Heart right ventricle (tissue), 16 donors: ENCODE measurements at regions not wholly inside any gene's neighbourhood (a gene's known extent, or its start where the extent isn't known, plus 50 kb on each side); places are given as distances from the start of the nearest gene placed in this dataset.

Experiments used
- ATAC-seq, 8 donors: fragments of 200-7000 bp; cut with Tn5 transposase; one replicate each; pipeline ENCODE4 v1.9.1; 2020; ENCODE audit warnings: mild to moderate bottlenecking in 8 of 8, moderate library complexity in 8 of 8, moderate number of reproducible peaks in 1 of 8
- DNase-seq, 2 donors: peaks; one replicate each; pipeline ENCODE4 v3.0.0-alpha.2; 2020
- H3K27ac ChIP-seq, 10 donors: fragments of 200-600 bp; sonication (generic) in 2 of 10; one replicate each; pipeline versions ENCODE4 v1.5.0 to v1.8.0; 2020 to 2022; ENCODE audit warnings: mild to moderate bottlenecking in 3 of 10
- H3K27me3 ChIP-seq, 7 donors: fragments of 200-600 bp; one replicate each; pipeline ENCODE4 v1.8.0; 2021 to 2022; ENCODE audit warnings: mild to moderate bottlenecking in 2 of 7
- H3K36me3 ChIP-seq, 9 donors: fragments of 200-600 bp; sonication (generic) in 1 of 9; one replicate each; pipeline versions ENCODE4 v1.5.0 to v1.8.0; 2020 to 2022; ENCODE audit warnings: mild to moderate bottlenecking in 2 of 9
- H3K4me1 ChIP-seq, 9 donors: fragments of 200-600 bp; sonication (generic) in 1 of 9; one replicate each; pipeline versions ENCODE4 v1.5.0 to v1.8.0; 2020 to 2022; ENCODE audit warnings: mild to moderate bottlenecking in 4 of 9
- H3K4me3 ChIP-seq, 10 donors: fragments of 200-600 bp; sonication (generic) in 2 of 10; one replicate each; pipeline versions ENCODE4 v1.5.0 to v1.8.0; 2020 to 2022; ENCODE audit warnings: mild to moderate bottlenecking in 7 of 10, moderate library complexity in 2 of 10
- H3K9me3 ChIP-seq, 11 donors: fragments of 200-600 bp in 10 of 11; sonication (generic) in 2 of 11; one replicate each; pipeline versions ENCODE4 v1.5.0 to v1.8.0; 2013 to 2022; ENCODE audit warnings: mild to moderate bottlenecking in 2 of 11, control low read depth in 1 of 11, moderate library complexity in 1 of 11
- CTCF ChIP-seq, 9 donors: fragments of 200-600 bp; sonication (generic) in 2 of 9; IDR thresholded peaks; one replicate each; pipeline versions ENCODE4 v1.5.0 to v1.8.0; 2021 to 2022; ENCODE audit warnings: antibody characterized with exemption in 9 of 9, mild to moderate bottlenecking in 5 of 9, moderate library complexity in 1 of 9
- WGBS, 2 donors: extraction: QIAGEN DNeasy Blood & Tissue Kit; methylation state at CpG; one replicate each; pipeline ENCODE4 v1.1.7; 2013; ENCODE audit warnings: inconsistent platforms in 1 of 2; 5-methylcytosine and 5-hydroxymethylcytosine counted together
- intact Hi-C, 10 donors: fragments of 100-400 bp; cut with DNase I; formaldehyde crosslinking; loops; one replicate each; pipeline versions ENCODE4 v1.11.1 to v1.14.2; 2022
- donor health status: Arrhythmogenic right ventricular cardiomyopathy.
- donor health status: ischemic (EF 13 %, LVEDD 7.1; RV severe dilation, severe dysfunction).
- donor health status: healthy with polysubstance abuse.
- donor health status: DM: no; HTN: yes; CAD: no.
- donor health status: DM: no; HTN: no; CAD: no.
- donor health status: ischemic (EF 25% LVEDD 6.9; RV normal size, moderate dysfunction).
- donor health status: ischemic (EF 25% LVEDD 5.7; RV mildly dilated, moderate dysfunction).
- donor health status: healthy.
- donor health status: DM: yes; HTN: yes; CAD: no.
- donor health status: Ischemic cardiomyopathy.
- donor health status: ischemic (EF 35%, LVEDD 5.7; RV mildly dilated, moderate dysfunction).
- donor health status: nonischemic (EF 11% LVEDD 7.7; RV severe dilation, severe dysfunction).
- donor health status: DM: yes; HTN: yes; CAD: no.
- donor health status: PGD.
- donor health status: ischemic (EF 29% LVEDD 5.4; RV normal size, mild dysfunction).
- donor health status: nonischemic (EF 23%, LVEDD 6.1; RV moderate dilation, normal function).

- ATAC-seq (no peak), DNase-seq (no peak)
- 82 to 85% methylated on average over 25 of the region's 25 CpGs for WGBS, 2 donors
- intact Hi-C loops, result no loop called here
- no peaks in the 10 kb centered on the region for H3K4me1 ChIP-seq
- TF ChIP-seq CTCF (IDR thresholded peaks at IDR 0.05), result no peak
- H3K4me3 ChIP-seq, result no peak overlapping the region
- H3K36me3 ChIP-seq, result no peaks in the 10 kb centered on the region
- peaks cover 0 to 5% (median 0%) of the 10 kb centered on the region in 11 donors for H3K9me3 ChIP-seq
- H3K27me3 ChIP-seq, result peaks cover 0 to 43% (median 7%) of the 10 kb centered on the region in 7 donors
- H3K27ac ChIP-seq, result no peak overlapping the region
These were observed 134.8 kb downstream of the FOXL1 start for GRCh38 chr16:86713021-86713631.

GRCh38 chr16:86714166-86714565 is 135.8 kb downstream of the FOXL1 start:
- DNase-seq, result no peak
- Histone ChIP-seq H3K27ac (no peak overlapping the region), H3K4me3 (no peak overlapping the region), H3K36me3 (no peaks in the 10 kb centered on the region), H3K9me3 (peaks cover 0 to 5% (median 0%) of the 10 kb centered on the region in 11 donors), H3K27me3 (peaks cover 0 to 43% (median 7%) of the 10 kb centered on the region in 7 donors), H3K4me1 (no peaks in the 10 kb centered on the region)
- ATAC-seq, result no peak
- intact Hi-C loops, result no loop called here
- WGBS, 2 donors, result 55% methylated on average over 4 of the region's 4 CpGs
- no peak for TF ChIP-seq CTCF (IDR thresholded peaks at IDR 0.05)

GRCh38 chr16:86716649-86717048 is 138.3 kb downstream of the FOXL1 start:
- intact Hi-C loops, result no loop called here
- Histone ChIP-seq H3K36me3 (no peaks in the 10 kb centered on the region), H3K4me3 (no peak overlapping the region), H3K9me3 (no peaks in the 10 kb centered on the region), H3K4me1 (no peaks in the 10 kb centered on the region), H3K27me3 (peaks cover 0 to 40% (median 6%) of the 10 kb centered on the region in 7 donors), H3K27ac (no peak overlapping the region)
- ATAC-seq (no peak), DNase-seq (no peak)
- WGBS, 2 donors, result 72 to 81% methylated on average over 9 of the region's 9 CpGs
- no peak for TF ChIP-seq CTCF (IDR thresholded peaks at IDR 0.05)

GRCh38 chr16:86718118-86718517 is 139.8 kb downstream of the FOXL1 start:
- H3K27me3 ChIP-seq, result peaks cover 0 to 39% (median 5%) of the 10 kb centered on the region in 7 donors
- 39 to 43% methylated on average over 9 of the region's 9 CpGs for WGBS, 2 donors
- TF ChIP-seq CTCF (IDR thresholded peaks at IDR 0.05), result no peak
- ATAC-seq (no peak), DNase-seq (no peak)
- intact Hi-C loops, result no loop called here
- H3K9me3 ChIP-seq, result no peaks in the 10 kb centered on the region
- H3K36me3 ChIP-seq, result no peaks in the 10 kb centered on the region
- H3K4me1 ChIP-seq, result no peaks in the 10 kb centered on the region
- no peak overlapping the region for H3K4me3 ChIP-seq
- no peak overlapping the region for H3K27ac ChIP-seq
